GM23248 (cell line): ENCODE measurements at regions not wholly inside any gene's neighbourhood (a gene's known extent, or its start where the extent isn't known, plus 50 kb on each side); places are given as distances from the start of the nearest gene placed in this dataset.

Experiments
- DNase-seq: peaks from one replicate; pipeline ENCODE4 v3.0.0-alpha.2; 2015
- H2AFZ ChIP-seq: fragments of 200-600 bp; sonication (generic); 2 replicates; pipeline ENCODE4 v1.6.1; 2016; ENCODE audit warnings: antibody characterized with exemption
- H3F3A ChIP-seq: fragments of 200-600 bp; sonication (generic); 2 replicates; pipeline ENCODE4 v1.6.1; 2016; ENCODE audit warnings: mild to moderate bottlenecking, antibody characterized with exemption, mixed run types; ENCODE audit not compliant: insufficient read depth
- H3K27ac ChIP-seq: fragments of 200-600 bp; sonication (generic); 2 replicates; pipeline ENCODE4 v1.5.1; 2016; ENCODE audit warnings: mild to moderate bottlenecking
- H3K27me3 ChIP-seq: fragments of 200-600 bp; sonication (generic); replicated peaks from 2 replicates; pipeline ENCODE4 v1.6.1; 2016; ENCODE audit warnings: mild to moderate bottlenecking; ENCODE audit not compliant: insufficient read depth
- H3K36me3 ChIP-seq: fragments of 200-600 bp; sonication (generic); 2 replicates; pipeline ENCODE4 v1.6.1; 2016; ENCODE audit warnings: low read depth, mild to moderate bottlenecking
- H3K4me1 ChIP-seq: fragments of 200-600 bp; sonication (generic); 2 replicates; pipeline ENCODE4 v1.6.1; 2016; ENCODE audit warnings: mild to moderate bottlenecking; ENCODE audit not compliant: insufficient read depth
- H3K4me2 ChIP-seq: fragments of 200-600 bp; sonication (generic); one replicate; pipeline ENCODE4 v1.6.1; 2016; ENCODE audit warnings: mild to moderate bottlenecking; ENCODE audit not compliant: unreplicated experiment
- H3K4me3 ChIP-seq: fragments of 200-600 bp; sonication (generic); 2 replicates; pipeline ENCODE4 v1.5.1; 2016; ENCODE audit warnings: mild to moderate bottlenecking
- H3K79me2 ChIP-seq: fragments of 200-600 bp; sonication (generic); 2 replicates; pipeline ENCODE4 v1.6.1; 2016; ENCODE audit warnings: mild to moderate bottlenecking; ENCODE audit not compliant: insufficient read depth
- H3K9ac ChIP-seq: fragments of 200-600 bp; sonication (generic); 2 replicates; pipeline ENCODE4 v1.6.1; 2016; ENCODE audit warnings: mild to moderate bottlenecking
- H3K9me2 ChIP-seq: fragments of 200-600 bp; sonication (generic); 2 replicates; pipeline ENCODE4 v1.6.1; 2016; ENCODE audit warnings: mixed run types, mild to moderate bottlenecking, moderate library complexity; ENCODE audit not compliant: insufficient read depth
- H3K9me3 ChIP-seq: fragments of 200-600 bp; sonication (generic); one replicate; pipeline ENCODE4 v1.6.1; 2017; ENCODE audit warnings: low read depth
- H4K20me1 ChIP-seq: fragments of 200-600 bp; sonication (generic); 2 replicates; pipeline ENCODE4 v1.6.0; 2016; ENCODE audit not compliant: insufficient read depth
- EZH2 ChIP-seq: fragments of 200-600 bp; sonication (generic); IDR thresholded peaks from 2 replicates; pipeline ENCODE4 v1.6.1; 2018; ENCODE audit warnings: antibody characterized with exemption, mild to moderate bottlenecking; ENCODE audit not compliant: insufficient read depth, poor library complexity, severe bottlenecking
- EZH2phosphoT487 ChIP-seq: fragments of 200-600 bp; sonication (generic); IDR thresholded peaks from 2 replicates; pipeline ENCODE4 v1.6.1; 2018; ENCODE audit warnings: antibody characterized with exemption, moderate library complexity, mild to moderate bottlenecking, low read depth; ENCODE audit not compliant: insufficient read depth
- WGBS, 2 experiments: methylation state at CpG; one replicate each; pipeline ENCODE4 v1.1.6; 2015 to 2017; ENCODE audit warnings: low lambda C conversion rate in 2 of 2, low coverage in 1 of 2; ENCODE audit errors: missing lambda C conversion rate in 2 of 2; 5-methylcytosine and 5-hydroxymethylcytosine counted together
- in situ Hi-C: fragments of 300-500 bp; cut with MboI; formaldehyde crosslinking; loops from 2 replicates; pipeline ENCODE4 v1.15.0; 2020

GRCh38 chr5:40266952-40267351 lies 412.8 kb upstream of the PTGER4 start:
- WGBS, 2 experiments, result 94 to 100% methylated on average over 2 of the region's 2 CpGs
- no peaks in the 10 kb centered on the region for H3F3A ChIP-seq
- H4K20me1 ChIP-seq, result no peaks in the 10 kb centered on the region
- no peaks in the 10 kb centered on the region for H3K79me2 ChIP-seq
- in situ Hi-C loops, result no loop called here
- no peaks in the 10 kb centered on the region for H3K36me3 ChIP-seq
- no peak overlapping the region for H3K4me3 ChIP-seq
- no peaks in the 10 kb centered on the region for H3K9me3 ChIP-seq
- no peak overlapping the region for H3K27ac ChIP-seq
- no peak overlapping the region for H3K4me2 ChIP-seq
- H2AFZ ChIP-seq, result no peak overlapping the region
- no peak for DNase-seq
- no peaks in the 10 kb centered on the region for H3K4me1 ChIP-seq
- H3K9ac ChIP-seq, result no peak overlapping the region
- H3K27me3 ChIP-seq, result 0 out of 2 replicates have a peak, but pooled peaks cover 8% of the 10 kb centered on the region
- no peaks in the 10 kb centered on the region for H3K9me2 ChIP-seq
- TF ChIP-seq EZH2 (no peak), EZH2phosphoT487 (no peak)

- H3K27ac ChIP-seq, result no peak overlapping the region
- no peaks in the 10 kb centered on the region for H3F3A ChIP-seq
- no peaks in the 10 kb centered on the region for H3K27me3 ChIP-seq
- H3K79me2 ChIP-seq, result no peaks in the 10 kb centered on the region
- no peak overlapping the region for H2AFZ ChIP-seq
- H3K4me1 ChIP-seq, result no peaks in the 10 kb centered on the region
- no peaks in the 10 kb centered on the region for H3K36me3 ChIP-seq
- WGBS, 2 experiments, result 90 to 93% methylated on average over 1 of the region's 1 CpG
- H4K20me1 ChIP-seq, result no peaks in the 10 kb centered on the region
- TF ChIP-seq EZH2phosphoT487 (no peak), EZH2 (no peak)
- no peaks in the 10 kb centered on the region for H3K9me2 ChIP-seq
- no peak for DNase-seq
- H3K4me3 ChIP-seq, result no peak overlapping the region
- no peak overlapping the region for H3K9ac ChIP-seq
- H3K4me2 ChIP-seq, result no peak overlapping the region
- in situ Hi-C loops, result no loop called here
- no peaks in the 10 kb centered on the region for H3K9me3 ChIP-seq
These were observed 417.7 kb upstream of the PTGER4 start for GRCh38 chr5:40261984-40262383.

GRCh38 chr5:40260361-40260760 lies 419.4 kb upstream of the PTGER4 start:
- Histone ChIP-seq H3K4me3 (no peak overlapping the region), H4K20me1 (no peaks in the 10 kb centered on the region), H3K27ac (no peak overlapping the region), H3F3A (no peaks in the 10 kb centered on the region), H3K4me2 (no peak overlapping the region), H3K79me2 (no peaks in the 10 kb centered on the region), H3K9me3 (no peaks in the 10 kb centered on the region), H3K9me2 (no peaks in the 10 kb centered on the region), H2AFZ (no peak overlapping the region), H3K27me3 (no peaks in the 10 kb centered on the region), H3K4me1 (no peaks in the 10 kb centered on the region), H3K9ac (no peak overlapping the region), H3K36me3 (no peaks in the 10 kb centered on the region)
- WGBS, 2 experiments, result 25 to 31% methylated on average over 4 of the region's 4 CpGs
- in situ Hi-C loops, result no loop called here
- no peak for DNase-seq
- no peak for TF ChIP-seq EZH2phosphoT487
- TF ChIP-seq EZH2, result no peak

GRCh38 chr5:40258222-40258621 lies 421.5 kb upstream of the PTGER4 start:
- H3K79me2 ChIP-seq, result no peaks in the 10 kb centered on the region
- no peaks in the 10 kb centered on the region for H3K9me3 ChIP-seq
- H3K4me2 ChIP-seq, result no peak overlapping the region
- in situ Hi-C loops, result no loop called here
- H3K27me3 ChIP-seq, result no peaks in the 10 kb centered on the region; the same call in 1 of the 2 replicates
- no peak for DNase-seq
- no peak overlapping the region for H3K4me3 ChIP-seq
- no peaks in the 10 kb centered on the region for H3K9me2 ChIP-seq
- H2AFZ ChIP-seq, result no peak overlapping the region
- H4K20me1 ChIP-seq, result no peaks in the 10 kb centered on the region
- no peak overlapping the region for H3K9ac ChIP-seq
- H3F3A ChIP-seq, result no peaks in the 10 kb centered on the region
- H3K27ac ChIP-seq, result no peak overlapping the region
- 97 to 100% methylated on average over 1 of the region's 1 CpG for WGBS, 2 experiments
- H3K4me1 ChIP-seq, result no peaks in the 10 kb centered on the region
- H3K36me3 ChIP-seq, result no peaks in the 10 kb centered on the region
- TF ChIP-seq EZH2 (no peak), EZH2phosphoT487 (no peak)

- DNase-seq, result no peak
These were observed 439.0 kb upstream of the PTGER4 start for GRCh38 chr5:40240671-40241070.

More at GRCh38 chr5:40240671-40241070, 439.0 kb upstream of the PTGER4 start:
- in situ Hi-C loops, result no loop called here
- Histone ChIP-seq H3K27me3 (no peaks in the 10 kb centered on the region; the same call in 1 of the 2 replicates), H2AFZ (no peak overlapping the region), H3K4me3 (no peak overlapping the region), H3K9me3 (no peaks in the 10 kb centered on the region), H3K36me3 (no peaks in the 10 kb centered on the region), H3K4me1 (no peaks in the 10 kb centered on the region), H3K79me2 (no peaks in the 10 kb centered on the region), H3K27ac (no peak overlapping the region), H3F3A (no peaks in the 10 kb centered on the region), H3K4me2 (no peak overlapping the region), H3K9ac (no peak overlapping the region), H4K20me1 (no peaks in the 10 kb centered on the region), H3K9me2 (no peaks in the 10 kb centered on the region)
- no peak for TF ChIP-seq EZH2phosphoT487
- TF ChIP-seq EZH2, result no peak
